HCT116 (cell line): ENCODE measurements at regions not wholly inside any gene's neighbourhood (a gene's known extent, or its start where the extent isn't known, plus 50 kb on each side); places are given as distances from the start of the nearest gene placed in this dataset.

Experiments
- CEBPB ChIP-seq: IDR thresholded peaks from 2 replicates; pipeline ENCODE4 v1.6.1; 2012; ENCODE audit warnings: low read depth
- EZH2phosphoT487 ChIP-seq: fragments of 200-600 bp; IDR thresholded peaks from 2 replicates; pipeline ENCODE4 v1.6.1; 2018; ENCODE audit warnings: antibody characterized with exemption, borderline replicate concordance
- FOSL1 ChIP-seq: IDR thresholded peaks from 2 replicates; pipeline ENCODE4 v1.6.1; 2012; ENCODE audit warnings: low read depth
- POLR2A ChIP-seq: IDR thresholded peaks from 2 replicates; pipeline ENCODE4 v1.7.0; 2011; ENCODE audit warnings: borderline replicate concordance; ENCODE audit not compliant: insufficient read depth, insufficient read length; ENCODE audit errors: extremely low read depth
- POLR2AphosphoS5 ChIP-seq: IDR thresholded peaks from 2 replicates; pipeline ENCODE4 v1.6.1; 2011; ENCODE audit warnings: mild to moderate bottlenecking, low read depth, low read length, moderate library complexity
- RAD21 ChIP-seq: IDR thresholded peaks from 2 replicates; pipeline ENCODE4 v1.6.1; 2012; ENCODE audit warnings: low read depth, mild to moderate bottlenecking
- TF ChIP-seq, protein P1 (sequence below), 3 experiments: fragments of 200-600 bp in 1 of 3; sonication (generic) in 1 of 3; IDR thresholded peaks in 2 of 3; conservative IDR thresholded peaks in 1 of 3; 2 replicates each; pipeline ENCODE4 v1.5.1; 2012 to 2017; ENCODE audit warnings: low read depth in 2 of 3, low read length in 2 of 3, antibody characterized with exemption in 1 of 3, borderline replicate concordance in 1 of 3, control low read depth in 1 of 3, mild to moderate bottlenecking in 1 of 3, mixed read lengths in 1 of 3, mixed run types in 1 of 3, moderate library complexity in 1 of 3; ENCODE audit not compliant: insufficient read depth in 1 of 3
- TF ChIP-seq, protein P2 (sequence below): IDR thresholded peaks from 2 replicates; pipeline ENCODE4 v1.6.1; 2012; ENCODE audit warnings: low read depth

DNA sequence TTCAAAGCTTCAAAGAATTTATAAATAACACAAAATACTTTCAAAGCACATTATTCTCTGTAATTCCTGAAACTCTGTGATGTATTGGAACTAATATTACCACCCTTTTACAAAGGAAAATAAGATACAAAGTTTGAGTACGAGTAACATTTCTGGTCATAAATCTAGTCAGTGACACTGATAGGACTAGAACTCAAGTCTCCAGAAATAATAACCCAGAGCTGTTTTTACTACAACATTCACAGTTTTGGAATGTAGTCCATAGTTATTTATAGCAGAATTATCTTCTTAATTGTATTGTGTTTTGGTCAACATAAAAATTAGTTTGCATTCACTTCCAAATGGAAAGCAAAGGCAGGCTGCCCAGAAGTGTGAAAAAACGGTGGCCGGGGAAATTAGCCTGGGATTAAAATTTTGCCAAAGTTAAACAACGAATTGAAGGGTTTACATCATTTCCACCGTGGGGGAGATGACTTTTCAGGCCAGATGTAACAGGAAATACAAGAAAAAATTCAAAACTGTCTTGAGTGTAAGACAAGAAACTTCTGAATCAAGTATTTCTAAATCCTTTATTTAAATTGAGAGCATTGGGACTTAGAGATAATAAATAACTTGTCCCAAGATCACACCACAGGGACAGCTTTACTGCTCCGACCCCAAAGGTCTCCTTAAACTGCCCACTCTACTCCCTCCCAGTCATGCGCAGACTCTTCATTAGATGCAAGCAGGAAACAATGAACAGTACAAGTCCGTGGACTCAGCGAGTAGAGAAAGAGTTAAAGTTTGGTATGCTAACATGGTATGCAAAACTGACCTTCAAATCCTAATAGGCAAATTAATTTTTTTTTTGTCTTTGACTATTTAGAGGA, 74.3 kb upstream of the VGLL4 start:
- TF ChIP-seq, protein P1, sequence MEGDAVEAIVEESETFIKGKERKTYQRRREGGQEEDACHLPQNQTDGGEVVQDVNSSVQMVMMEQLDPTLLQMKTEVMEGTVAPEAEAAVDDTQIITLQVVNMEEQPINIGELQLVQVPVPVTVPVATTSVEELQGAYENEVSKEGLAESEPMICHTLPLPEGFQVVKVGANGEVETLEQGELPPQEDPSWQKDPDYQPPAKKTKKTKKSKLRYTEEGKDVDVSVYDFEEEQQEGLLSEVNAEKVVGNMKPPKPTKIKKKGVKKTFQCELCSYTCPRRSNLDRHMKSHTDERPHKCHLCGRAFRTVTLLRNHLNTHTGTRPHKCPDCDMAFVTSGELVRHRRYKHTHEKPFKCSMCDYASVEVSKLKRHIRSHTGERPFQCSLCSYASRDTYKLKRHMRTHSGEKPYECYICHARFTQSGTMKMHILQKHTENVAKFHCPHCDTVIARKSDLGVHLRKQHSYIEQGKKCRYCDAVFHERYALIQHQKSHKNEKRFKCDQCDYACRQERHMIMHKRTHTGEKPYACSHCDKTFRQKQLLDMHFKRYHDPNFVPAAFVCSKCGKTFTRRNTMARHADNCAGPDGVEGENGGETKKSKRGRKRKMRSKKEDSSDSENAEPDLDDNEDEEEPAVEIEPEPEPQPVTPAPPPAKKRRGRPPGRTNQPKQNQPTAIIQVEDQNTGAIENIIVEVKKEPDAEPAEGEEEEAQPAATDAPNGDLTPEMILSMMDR (IDR thresholded peaks at IDR 0.05 in 2 of 3, conservative IDR thresholded peaks at IDR 0.05 in 1 of 3; ENCODE audit: borderline replicate concordance in 1 of 3, insufficient read depth in 1 of 3, low read depth in 2 of 3, low read length in 2 of 3): no peak
- TF ChIP-seq, protein P2, sequence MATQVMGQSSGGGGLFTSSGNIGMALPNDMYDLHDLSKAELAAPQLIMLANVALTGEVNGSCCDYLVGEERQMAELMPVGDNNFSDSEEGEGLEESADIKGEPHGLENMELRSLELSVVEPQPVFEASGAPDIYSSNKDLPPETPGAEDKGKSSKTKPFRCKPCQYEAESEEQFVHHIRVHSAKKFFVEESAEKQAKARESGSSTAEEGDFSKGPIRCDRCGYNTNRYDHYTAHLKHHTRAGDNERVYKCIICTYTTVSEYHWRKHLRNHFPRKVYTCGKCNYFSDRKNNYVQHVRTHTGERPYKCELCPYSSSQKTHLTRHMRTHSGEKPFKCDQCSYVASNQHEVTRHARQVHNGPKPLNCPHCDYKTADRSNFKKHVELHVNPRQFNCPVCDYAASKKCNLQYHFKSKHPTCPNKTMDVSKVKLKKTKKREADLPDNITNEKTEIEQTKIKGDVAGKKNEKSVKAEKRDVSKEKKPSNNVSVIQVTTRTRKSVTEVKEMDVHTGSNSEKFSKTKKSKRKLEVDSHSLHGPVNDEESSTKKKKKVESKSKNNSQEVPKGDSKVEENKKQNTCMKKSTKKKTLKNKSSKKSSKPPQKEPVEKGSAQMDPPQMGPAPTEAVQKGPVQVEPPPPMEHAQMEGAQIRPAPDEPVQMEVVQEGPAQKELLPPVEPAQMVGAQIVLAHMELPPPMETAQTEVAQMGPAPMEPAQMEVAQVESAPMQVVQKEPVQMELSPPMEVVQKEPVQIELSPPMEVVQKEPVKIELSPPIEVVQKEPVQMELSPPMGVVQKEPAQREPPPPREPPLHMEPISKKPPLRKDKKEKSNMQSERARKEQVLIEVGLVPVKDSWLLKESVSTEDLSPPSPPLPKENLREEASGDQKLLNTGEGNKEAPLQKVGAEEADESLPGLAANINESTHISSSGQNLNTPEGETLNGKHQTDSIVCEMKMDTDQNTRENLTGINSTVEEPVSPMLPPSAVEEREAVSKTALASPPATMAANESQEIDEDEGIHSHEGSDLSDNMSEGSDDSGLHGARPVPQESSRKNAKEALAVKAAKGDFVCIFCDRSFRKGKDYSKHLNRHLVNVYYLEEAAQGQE: no peak
- TF ChIP-seq POLR2A: no peak
- TF ChIP-seq RAD21: no peak
- no peak for TF ChIP-seq CEBPB
- no peak for TF ChIP-seq FOSL1
- TF ChIP-seq EZH2phosphoT487: no peak
- TF ChIP-seq POLR2AphosphoS5: no peak
